ENCODE measurements at regions not wholly inside any gene's neighbourhood (a gene's known extent, or its start where the extent isn't known, plus 50 kb on each side); places are given as distances from the start of the nearest gene placed in this dataset.

DNA sequence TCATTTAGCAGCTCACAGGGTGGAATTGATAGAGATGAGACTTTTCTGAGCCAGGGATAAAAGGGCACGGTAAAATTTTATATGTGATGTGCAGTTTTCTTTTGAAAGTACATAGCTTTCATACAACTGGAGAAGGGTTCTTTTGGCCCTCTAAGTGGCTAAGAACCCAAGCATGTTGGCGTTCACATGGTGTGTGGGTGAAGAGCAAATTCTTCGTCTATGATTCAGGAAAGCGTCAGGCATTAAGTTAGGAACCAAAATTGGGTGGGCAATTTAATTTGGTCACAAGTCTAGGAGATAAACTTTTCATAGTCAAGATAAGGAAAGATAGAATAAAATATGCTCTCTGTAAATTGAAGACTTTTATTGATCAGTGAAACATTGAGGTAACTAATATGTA lies 153.9 kb downstream of the UTRN start:
- TF ChIP-seq SP2 (CRISPR knock-in tag; IDR thresholded peaks at IDR 0.05): no peak
- no peak for TF ChIP-seq ZNF292 (CRISPR knock-in tag; IDR thresholded peaks at IDR 0.05; ENCODE audit: borderline replicate concordance, low read depth)

All from HepG2 (cell line).